ENCODE measurements at regions not wholly inside any gene's neighbourhood (a gene's known extent, or its start where the extent isn't known, plus 50 kb on each side); places are given as distances from the start of the nearest gene placed in this dataset.
"Not testable (repeated sequence)": the region's sequence is repeated elsewhere in the genome, so short reads cannot be mapped to it uniquely, and the experiment has no call there.

- DNase-seq: no peak
Measured at GRCh38 chr7:25444991-25445390, 216.7 kb upstream of the NPVF start.

- no peak for DNase-seq
Measured at GRCh38 chr7:25448301-25448700, 220.0 kb upstream of the NPVF start.

DNA sequence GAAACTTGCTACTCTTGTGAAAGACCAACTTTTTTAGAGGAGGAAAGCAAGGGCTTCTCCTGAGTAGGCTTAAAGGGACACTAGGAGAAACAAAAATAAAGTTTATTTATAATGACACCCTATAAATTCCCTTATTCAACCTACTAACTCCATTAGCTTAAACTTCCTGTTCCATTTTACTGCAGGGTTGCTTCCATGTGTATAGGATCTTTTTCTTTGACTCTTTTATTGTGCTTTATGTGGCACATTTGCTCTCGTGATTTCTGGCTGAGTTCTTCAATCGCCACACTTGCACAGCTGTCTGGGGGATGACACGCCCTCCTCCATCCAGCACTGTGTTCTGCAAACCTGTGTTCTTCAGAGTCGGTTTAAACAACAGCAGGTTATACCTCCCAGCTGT lies 225.7 kb upstream of the NPVF start:
- no peak for DNase-seq

DNA sequence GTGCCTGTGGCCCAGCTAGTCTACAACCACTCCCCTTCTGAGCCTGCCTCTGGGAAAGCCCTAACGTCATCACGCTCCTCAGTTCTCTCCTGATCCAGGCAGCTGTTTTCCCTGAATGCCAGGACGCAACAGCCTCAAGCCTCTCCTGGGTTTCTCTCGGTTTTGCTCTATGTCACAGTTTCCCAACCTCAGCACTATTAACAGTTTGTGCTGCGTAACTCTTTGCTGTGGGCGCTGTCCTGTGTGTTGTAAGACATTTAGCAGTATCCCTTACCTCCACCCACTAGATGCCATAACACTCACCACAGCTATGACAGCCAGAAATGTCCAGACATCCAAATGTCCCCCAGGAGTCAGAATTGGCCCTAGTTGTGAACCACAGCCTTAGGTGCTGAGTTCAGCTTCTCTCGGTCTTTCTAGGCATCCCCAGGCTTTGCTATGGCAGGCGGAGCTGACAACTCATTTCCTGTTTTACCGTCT lies 226.3 kb upstream of the NPVF start:
- no peak for DNase-seq

GRCh38 chr7:25455683-25456251 lies 227.5 kb upstream of the NPVF start:
- no peak for DNase-seq

DNA sequence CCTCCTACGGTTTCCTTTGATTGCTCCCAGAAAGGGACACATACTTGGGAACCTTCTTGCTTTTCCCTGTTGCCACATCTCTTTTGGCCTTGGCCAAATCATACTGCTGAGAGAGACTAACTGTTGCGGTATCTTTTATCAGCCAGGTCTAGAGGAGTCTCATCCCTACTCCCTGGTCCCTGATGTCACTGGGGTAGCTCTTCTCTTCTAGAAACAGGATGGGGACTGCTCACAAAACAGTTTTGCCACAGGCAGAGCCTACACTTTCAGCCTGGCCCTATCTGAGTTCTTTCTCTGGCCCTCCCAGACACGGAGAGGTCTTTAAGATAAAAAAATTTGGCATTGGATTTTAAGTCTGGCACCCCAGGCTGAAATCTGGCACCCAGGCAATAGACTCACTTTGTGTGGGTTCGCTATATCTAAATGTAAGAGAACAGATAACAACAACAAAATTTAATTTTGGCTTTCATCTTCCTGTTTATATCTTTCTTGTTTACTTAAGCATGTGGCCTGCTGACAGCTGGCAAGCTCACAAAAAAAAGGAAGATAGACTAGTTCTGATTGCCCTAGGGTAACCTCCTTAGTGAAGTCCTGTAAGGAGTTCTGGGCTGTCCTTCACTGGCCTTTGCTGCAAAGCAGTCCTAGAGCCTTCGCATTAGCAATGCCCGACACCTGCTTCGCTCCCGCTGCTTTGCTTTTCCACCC lies 228.3 kb upstream of the NPVF start:
- peak in 1 of 51 donors; percentile 1 for DNase-seq

DNA sequence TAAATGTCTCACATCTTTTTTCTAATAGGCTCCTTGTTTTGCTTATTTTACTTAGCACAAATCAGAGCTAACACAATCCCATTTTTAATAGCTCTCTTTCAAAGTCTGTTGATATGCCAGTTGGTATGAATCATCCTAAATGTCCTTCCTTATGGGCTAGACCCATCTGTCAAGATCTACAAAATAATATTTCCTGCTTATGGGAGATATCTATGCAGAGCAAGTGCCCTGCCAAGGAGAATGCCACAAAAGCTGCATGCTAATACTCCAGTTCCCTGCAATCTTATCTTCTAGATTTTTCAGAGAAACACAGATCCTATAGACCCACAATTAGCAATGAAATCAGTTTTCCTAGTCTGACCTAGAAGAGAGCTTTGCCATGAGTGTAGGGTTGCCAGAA lies 230.8 kb upstream of the NPVF start:
- no peak for DNase-seq

- no peak for DNase-seq
Measured at GRCh38 chr7:25460433-25460832, 232.1 kb upstream of the NPVF start.

GRCh38 chr7:25469669-25470068 lies 241.4 kb upstream of the NPVF start:
- DNase-seq: no peak

GRCh38 chr7:25476863-25477499 lies 248.7 kb upstream of the NPVF start:
- DNase-seq: no peak

DNA sequence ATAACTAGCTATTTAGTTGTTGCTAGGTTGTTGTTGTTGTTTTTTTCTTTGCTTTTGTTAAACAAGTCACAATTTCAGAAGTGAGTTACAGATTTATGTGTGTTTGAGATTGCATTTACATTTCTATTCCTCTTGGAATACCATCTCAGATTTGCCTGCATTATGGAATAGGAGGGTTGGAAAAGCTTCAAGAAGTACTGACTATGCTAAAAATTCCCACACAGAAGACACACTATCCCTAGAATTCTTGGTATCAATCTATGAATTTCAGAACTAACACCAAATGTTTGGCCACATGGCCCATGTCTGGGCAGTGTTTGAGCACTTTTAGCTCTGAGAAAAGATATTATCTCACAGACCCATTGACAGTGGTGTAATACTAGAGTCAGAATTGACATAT lies 249.9 kb upstream of the NPVF start:
- DNase-seq: not testable (repeated sequence)

DNA sequence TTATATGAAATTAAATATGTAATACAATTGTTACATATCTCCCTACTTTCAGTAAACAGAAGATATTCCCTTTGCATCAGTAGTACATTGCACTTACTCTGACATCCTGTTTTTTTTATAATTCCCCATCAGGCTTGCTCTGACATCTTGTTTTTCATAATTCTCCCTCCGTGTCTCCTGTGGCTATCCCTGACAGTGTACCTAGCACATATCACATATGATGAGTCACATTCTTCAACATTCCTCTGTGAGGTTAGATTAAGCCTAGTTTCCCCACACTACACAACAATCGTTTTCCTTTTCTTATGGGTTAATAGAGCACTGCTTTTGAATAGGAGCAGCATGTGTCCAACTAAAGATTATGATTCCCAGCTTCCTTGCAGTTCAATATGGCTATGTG lies 250.6 kb upstream of the NPVF start:
- no peak for DNase-seq

DNA sequence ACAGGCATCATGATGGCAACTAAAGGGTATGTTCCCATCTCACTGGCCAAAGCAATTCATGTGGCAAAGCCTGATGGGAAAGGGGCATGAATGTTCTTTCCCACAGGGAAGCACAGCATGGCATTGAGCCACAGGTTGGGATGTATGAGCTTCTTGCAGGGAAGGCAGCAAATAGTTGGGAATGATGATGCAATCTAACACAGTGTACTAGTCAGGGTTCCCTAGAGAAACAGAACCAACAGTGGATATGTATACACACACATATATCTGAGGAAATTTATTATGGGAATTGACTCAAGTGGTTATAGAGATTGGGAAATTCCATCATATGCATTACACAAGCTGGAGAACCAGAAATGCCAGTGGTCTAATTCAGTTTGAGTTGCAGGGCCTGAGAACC lies 253.6 kb upstream of the NPVF start:
- no peak for DNase-seq

GRCh38 chr7:25482631-25483030 lies 254.3 kb upstream of the NPVF start:
- DNase-seq: no peak

DNA sequence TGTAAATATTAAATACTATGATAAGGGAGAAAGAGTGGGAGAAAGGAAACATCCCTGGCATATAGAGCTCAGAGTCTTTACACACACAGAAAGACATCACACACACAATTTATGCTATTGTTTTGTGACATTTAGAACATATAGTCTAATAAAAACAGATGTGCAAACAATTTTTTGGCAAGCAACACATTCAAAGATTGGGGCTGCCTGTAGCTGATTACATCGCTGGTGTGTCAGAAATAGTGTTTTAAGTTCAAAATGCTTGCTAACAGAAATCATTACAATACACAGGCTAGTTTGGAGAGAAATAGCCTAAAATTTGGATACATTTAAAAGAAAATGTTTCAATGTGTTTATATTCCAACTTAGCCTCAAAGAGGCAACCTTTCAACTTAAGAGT lies 256.7 kb upstream of the NPVF start:
- no peak for DNase-seq

DNA sequence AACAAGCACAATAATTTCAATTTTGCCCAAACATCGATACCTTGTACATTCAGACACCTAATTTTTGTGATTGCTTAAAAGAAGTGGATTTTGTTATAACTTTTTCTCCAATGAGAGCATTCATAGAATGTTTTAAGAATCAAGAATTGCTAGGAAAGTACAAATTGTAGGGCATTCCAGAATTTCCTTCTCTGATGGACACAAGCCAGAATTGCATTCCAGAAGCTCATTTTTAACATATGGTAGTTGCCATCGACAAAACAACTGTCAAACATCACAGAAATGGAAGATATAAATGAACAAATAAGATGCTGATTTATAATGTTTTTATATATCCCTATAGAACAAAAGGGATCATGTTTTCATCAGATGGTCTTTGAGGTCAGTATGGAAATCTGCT lies 258.4 kb upstream of the NPVF start:
- DNase-seq: no peak

DNA sequence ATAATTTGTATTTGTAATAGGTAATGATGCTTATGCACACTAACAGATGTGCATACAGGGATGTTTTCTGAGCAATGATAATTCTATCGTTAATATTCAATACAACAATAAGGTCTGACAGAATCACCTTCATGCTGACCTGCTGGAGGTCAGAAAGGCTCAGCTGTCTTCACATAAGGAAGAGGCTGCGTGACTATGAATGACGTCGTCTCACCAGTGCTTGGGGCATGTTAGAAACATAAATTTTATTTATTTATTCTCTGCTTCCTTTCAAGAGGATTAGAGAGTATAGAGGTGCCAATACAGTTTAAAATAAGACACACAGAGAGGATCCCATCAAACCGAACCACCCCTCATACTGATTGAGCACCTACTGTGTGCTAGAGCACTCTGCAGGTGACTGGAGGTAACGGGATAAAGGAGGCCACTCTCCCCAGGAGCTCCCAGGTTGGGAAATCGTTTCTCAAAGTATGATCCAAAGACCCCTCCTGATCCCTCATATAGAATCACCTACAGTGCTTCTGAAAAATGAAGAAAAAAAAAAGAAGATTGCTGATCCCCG lies 265.6 kb upstream of the NPVF start:
- DNase-seq: no peak

- DNase-seq: no peak
Measured at GRCh38 chr7:25494896-25495295, 266.6 kb upstream of the NPVF start.

GRCh38 chr7:25495342-25496250 lies 267.3 kb upstream of the NPVF start:
- DNase-seq: no peak

GRCh38 chr7:25496476-25497368 lies 268.4 kb upstream of the NPVF start:
- DNase-seq: peak in 1 of 51 donors; percentile 9
